ENCODE measurements at regions not wholly inside any gene's neighbourhood (a gene's known extent, or its start where the extent isn't known, plus 50 kb on each side); places are given as distances from the start of the nearest gene placed in this dataset.

DNA sequence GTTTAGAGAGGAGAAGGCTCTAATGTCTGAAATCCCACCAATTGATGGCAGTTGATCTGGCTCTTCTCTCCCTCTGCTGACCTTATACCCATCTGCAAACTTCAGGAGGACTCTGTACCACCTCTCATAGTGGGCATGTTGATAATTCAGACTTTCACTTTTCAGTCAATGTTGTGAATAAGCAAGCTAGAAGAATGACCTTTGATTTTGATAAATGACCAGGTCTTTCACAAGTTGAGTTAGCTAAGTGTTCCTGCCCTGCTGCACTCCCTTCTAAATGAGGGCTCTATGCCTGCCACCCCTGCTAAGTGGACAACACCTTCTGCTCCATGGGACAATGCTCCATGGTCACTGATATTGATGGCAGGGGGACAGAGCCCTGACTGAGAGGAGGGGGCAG is 74.7 kb downstream of the SPRY4 start:
- Histone ChIP-seq H3K27me3 (ENCODE audit: low read depth, low read length) (no peaks in the 10 kb centered on the region), H3K4me2 (ENCODE audit: low read length) (no peak overlapping the region), H3K27ac (ENCODE audit: low read length) (no peak overlapping the region), H3K9ac (ENCODE audit: low read length) (no peak overlapping the region), H3K79me2 (ENCODE audit: low read length) (no peaks in the 10 kb centered on the region), H3K4me3 (ENCODE audit: low read length) (no peak overlapping the region), H3K36me3 (replicated peaks; ENCODE audit: low read depth, low read length) (no peaks in the 10 kb centered on the region), H3K9me3 (ENCODE audit: insufficient read depth, low read length) (no peaks in the 10 kb centered on the region), H2AFZ (ENCODE audit: low read depth, low read length) (no peak overlapping the region), H3K4me1 (ENCODE audit: low read length) (no peaks in the 10 kb centered on the region), H4K20me1 (ENCODE audit: insufficient read depth, low read length) (no peaks in the 10 kb centered on the region)
- TF ChIP-seq EZH2phosphoT487 (IDR thresholded peaks at IDR 0.05; ENCODE audit: low read depth): no peak
- TF ChIP-seq, protein P1, sequence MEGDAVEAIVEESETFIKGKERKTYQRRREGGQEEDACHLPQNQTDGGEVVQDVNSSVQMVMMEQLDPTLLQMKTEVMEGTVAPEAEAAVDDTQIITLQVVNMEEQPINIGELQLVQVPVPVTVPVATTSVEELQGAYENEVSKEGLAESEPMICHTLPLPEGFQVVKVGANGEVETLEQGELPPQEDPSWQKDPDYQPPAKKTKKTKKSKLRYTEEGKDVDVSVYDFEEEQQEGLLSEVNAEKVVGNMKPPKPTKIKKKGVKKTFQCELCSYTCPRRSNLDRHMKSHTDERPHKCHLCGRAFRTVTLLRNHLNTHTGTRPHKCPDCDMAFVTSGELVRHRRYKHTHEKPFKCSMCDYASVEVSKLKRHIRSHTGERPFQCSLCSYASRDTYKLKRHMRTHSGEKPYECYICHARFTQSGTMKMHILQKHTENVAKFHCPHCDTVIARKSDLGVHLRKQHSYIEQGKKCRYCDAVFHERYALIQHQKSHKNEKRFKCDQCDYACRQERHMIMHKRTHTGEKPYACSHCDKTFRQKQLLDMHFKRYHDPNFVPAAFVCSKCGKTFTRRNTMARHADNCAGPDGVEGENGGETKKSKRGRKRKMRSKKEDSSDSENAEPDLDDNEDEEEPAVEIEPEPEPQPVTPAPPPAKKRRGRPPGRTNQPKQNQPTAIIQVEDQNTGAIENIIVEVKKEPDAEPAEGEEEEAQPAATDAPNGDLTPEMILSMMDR (IDR thresholded peaks at IDR 0.05; ENCODE audit: low read depth, low read length): no peak

DNA sequence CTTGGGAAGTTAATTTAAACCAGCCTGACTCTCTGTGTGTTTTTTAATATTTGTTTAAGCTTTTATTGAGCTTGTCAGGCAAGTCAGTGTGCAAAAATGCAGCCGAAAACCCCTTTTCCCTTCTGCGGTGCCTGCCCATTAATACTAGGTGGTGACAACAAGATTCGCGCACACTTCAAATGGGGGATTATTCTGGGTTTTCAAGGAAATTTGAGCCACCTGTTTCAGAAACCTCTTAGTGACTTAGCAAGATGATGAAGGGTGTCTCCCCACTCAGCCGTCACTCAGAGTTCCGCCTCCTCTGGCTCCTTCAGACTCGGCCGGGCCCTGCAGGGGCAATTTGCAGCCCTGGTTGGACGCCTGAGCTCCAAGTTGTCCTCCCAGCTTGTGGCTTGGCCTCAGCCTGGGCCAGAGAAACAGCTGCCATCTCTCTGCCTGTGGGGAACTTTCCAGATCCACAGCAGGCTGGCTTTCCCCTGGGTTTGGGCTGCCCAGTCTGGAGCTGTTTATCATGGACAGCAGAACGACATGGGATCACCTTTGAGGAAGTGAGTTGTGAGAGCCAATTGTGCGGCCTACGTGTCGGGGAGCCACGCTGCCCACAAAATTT is 75.9 kb downstream of the SPRY4 start:
- Histone ChIP-seq H3K4me2 (ENCODE audit: low read length) (no peak overlapping the region), H3K27me3 (ENCODE audit: low read depth, low read length) (no peaks in the 10 kb centered on the region), H3K4me3 (ENCODE audit: low read length) (no peak overlapping the region), H3K27ac (ENCODE audit: low read length) (no peak overlapping the region), H3K4me1 (ENCODE audit: low read length) (no peaks in the 10 kb centered on the region), H4K20me1 (ENCODE audit: insufficient read depth, low read length) (no peaks in the 10 kb centered on the region), H3K36me3 (replicated peaks; ENCODE audit: low read depth, low read length) (no peaks in the 10 kb centered on the region), H3K9ac (ENCODE audit: low read length) (no peak overlapping the region), H2AFZ (ENCODE audit: low read depth, low read length) (no peak overlapping the region), H3K79me2 (ENCODE audit: low read length) (no peaks in the 10 kb centered on the region), H3K9me3 (ENCODE audit: insufficient read depth, low read length) (no peaks in the 10 kb centered on the region)
- TF ChIP-seq, protein P1 (IDR thresholded peaks at IDR 0.05; ENCODE audit: low read depth, low read length): no peak
- TF ChIP-seq EZH2phosphoT487 (IDR thresholded peaks at IDR 0.05; ENCODE audit: low read depth): no peak

DNA sequence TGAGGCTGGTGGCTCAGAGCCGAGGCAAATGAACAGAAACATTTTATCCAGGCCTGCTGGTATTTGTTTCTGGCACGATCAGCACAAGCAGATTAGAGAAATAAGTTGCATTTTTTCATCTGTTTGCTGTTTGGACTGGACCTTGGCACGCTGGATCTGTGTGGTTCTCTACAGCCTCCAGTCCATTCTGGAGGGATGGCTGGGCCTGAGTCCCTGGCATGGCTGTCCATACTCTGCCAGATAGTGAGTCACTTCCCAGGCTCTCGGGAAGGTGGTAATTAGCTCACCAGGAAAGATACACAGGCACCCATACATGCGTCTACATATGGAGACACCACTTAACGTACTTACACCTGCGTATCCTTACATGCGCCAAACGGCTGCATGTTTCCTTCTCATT is 78.6 kb downstream of the SPRY4 start:
- Histone ChIP-seq H3K9me3 (ENCODE audit: insufficient read depth, low read length) (no peaks in the 10 kb centered on the region), H3K4me1 (ENCODE audit: low read length) (no peaks in the 10 kb centered on the region), H2AFZ (ENCODE audit: low read depth, low read length) (no peak overlapping the region), H4K20me1 (ENCODE audit: insufficient read depth, low read length) (no peaks in the 10 kb centered on the region), H3K36me3 (replicated peaks; ENCODE audit: low read depth, low read length) (no peaks in the 10 kb centered on the region), H3K4me2 (ENCODE audit: low read length) (no peak overlapping the region), H3K27ac (ENCODE audit: low read length) (no peak overlapping the region), H3K27me3 (ENCODE audit: low read depth, low read length) (no peaks in the 10 kb centered on the region), H3K79me2 (ENCODE audit: low read length) (no peaks in the 10 kb centered on the region), H3K9ac (ENCODE audit: low read length) (no peak overlapping the region), H3K4me3 (ENCODE audit: low read length) (no peak overlapping the region)
- TF ChIP-seq EZH2phosphoT487 (IDR thresholded peaks at IDR 0.05; ENCODE audit: low read depth): no peak
- TF ChIP-seq, protein P1 (IDR thresholded peaks at IDR 0.05; ENCODE audit: low read depth, low read length): no peak

DNA sequence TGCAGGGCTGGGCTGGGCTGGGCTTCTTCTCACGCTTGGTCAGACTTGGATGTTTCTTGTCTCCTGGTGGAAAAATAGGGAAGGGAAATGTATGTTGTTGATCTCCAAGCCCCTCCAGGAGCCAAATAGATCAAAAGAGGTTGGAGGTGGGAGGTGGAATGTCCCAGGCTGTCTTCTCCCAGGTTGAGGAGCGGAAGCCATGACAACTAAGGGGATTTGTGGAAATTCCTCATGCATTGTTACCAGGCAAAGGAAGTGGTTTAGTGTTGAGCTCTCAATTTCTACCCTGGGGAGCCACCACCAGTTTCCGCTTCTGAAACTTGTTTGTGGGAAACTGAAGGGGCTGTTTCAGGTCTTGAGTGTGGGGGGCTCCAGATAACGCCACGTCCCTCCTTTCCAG is 79.0 kb downstream of the SPRY4 start:
- Histone ChIP-seq H4K20me1 (ENCODE audit: insufficient read depth, low read length) (no peaks in the 10 kb centered on the region), H3K9me3 (ENCODE audit: insufficient read depth, low read length) (no peaks in the 10 kb centered on the region), H3K4me3 (ENCODE audit: low read length) (no peak overlapping the region), H3K27me3 (ENCODE audit: low read depth, low read length) (no peaks in the 10 kb centered on the region), H3K36me3 (replicated peaks; ENCODE audit: low read depth, low read length) (no peaks in the 10 kb centered on the region), H2AFZ (ENCODE audit: low read depth, low read length) (no peak overlapping the region), H3K9ac (ENCODE audit: low read length) (no peak overlapping the region), H3K4me2 (ENCODE audit: low read length) (no peak overlapping the region), H3K27ac (ENCODE audit: low read length) (no peak overlapping the region), H3K4me1 (ENCODE audit: low read length) (no peaks in the 10 kb centered on the region), H3K79me2 (ENCODE audit: low read length) (no peaks in the 10 kb centered on the region)
- no peak for TF ChIP-seq EZH2phosphoT487 (IDR thresholded peaks at IDR 0.05; ENCODE audit: low read depth)
- TF ChIP-seq, protein P1 (IDR thresholded peaks at IDR 0.05; ENCODE audit: low read depth, low read length): no peak

Data from OCI-LY3 (cell line).